CD14-positive monocyte (primary cell): ENCODE measurements at regions not wholly inside any gene's neighbourhood (a gene's known extent, or its start where the extent isn't known, plus 50 kb on each side); places are given as distances from the start of the nearest gene placed in this dataset.

Experiments used
- DNase-seq, 3 donors: peaks; one replicate each; pipeline ENCODE4 v3.0.0-alpha.2; 2011 to 2022
- H2AFZ ChIP-seq: 2 replicates; pipeline ENCODE4 v1.6.0; 2012; ENCODE audit warnings: mild to moderate bottlenecking, low read depth, low read length, inconsistent platforms; ENCODE audit not compliant: insufficient read depth, poor library complexity, severe bottlenecking
- H3K27ac ChIP-seq, 2 donors: 1 replicate in 1 of 2; 2 replicates in 1 of 2; pipeline ENCODE4 v1.5.1; 2012 to 2013; ENCODE audit warnings: low read length in 2 of 2, control low read depth in 1 of 2, inconsistent platforms in 1 of 2, low read depth in 1 of 2, mild to moderate bottlenecking in 1 of 2
- H3K27me3 ChIP-seq, 2 donors: one replicate each; pipeline versions ENCODE4 v1.6.0 to v1.6.1; 2011 to 2013; ENCODE audit warnings: low read length in 2 of 2; ENCODE audit not compliant: control insufficient read depth in 2 of 2, insufficient read depth in 2 of 2
- H3K36me3 ChIP-seq, 2 donors: replicated peaks in 1 of 2; 1 replicate in 1 of 2; 2 replicates in 1 of 2; pipeline versions ENCODE4 v1.5.1 to v1.6.1; 2012 to 2013; ENCODE audit warnings: low read length in 2 of 2, control low read depth in 1 of 2, inconsistent platforms in 1 of 2, mild to moderate bottlenecking in 1 of 2; ENCODE audit not compliant: insufficient read depth in 2 of 2, control insufficient read depth in 1 of 2
- H3K4me1 ChIP-seq, 2 donors: 1 replicate in 1 of 2; 2 replicates in 1 of 2; pipeline versions ENCODE4 v1.5.1 to v1.6.1; 2012 to 2013; ENCODE audit warnings: low read length in 2 of 2, control low read depth in 1 of 2, inconsistent platforms in 1 of 2, mild to moderate bottlenecking in 1 of 2, moderate library complexity in 1 of 2; ENCODE audit not compliant: insufficient read depth in 2 of 2, control insufficient read depth in 1 of 2
- H3K4me2 ChIP-seq: replicated peaks from 2 replicates; pipeline ENCODE3; 2012; ENCODE audit warnings: low read length, moderate library complexity, mild to moderate bottlenecking; ENCODE audit not compliant: poor library complexity, severe bottlenecking; ENCODE audit errors: extremely low read depth
- H3K4me3 ChIP-seq, 3 experiments: fragments of 200-600 bp in 1 of 3; sonication (generic) in 1 of 3; replicated peaks in 1 of 3; 1 replicate in 2 of 3; 2 replicates in 1 of 3; pipeline ENCODE4 v1.5.1; 2011 to 2013; ENCODE audit warnings: low read length in 3 of 3, mild to moderate bottlenecking in 3 of 3, control low read depth in 2 of 3, low read depth in 2 of 3, inconsistent platforms in 1 of 3, moderate library complexity in 1 of 3
- H3K79me2 ChIP-seq: 2 replicates; pipeline ENCODE4 v1.6.0; 2012; ENCODE audit warnings: mild to moderate bottlenecking, control low read depth, inconsistent platforms, low read length, moderate library complexity; ENCODE audit not compliant: insufficient read depth
- H3K9ac ChIP-seq: 2 replicates; pipeline ENCODE4 v1.6.0; 2017; ENCODE audit warnings: low read length, mild to moderate bottlenecking; ENCODE audit not compliant: insufficient read depth, poor library complexity, severe bottlenecking
- H3K9me3 ChIP-seq, 2 donors: replicated peaks in 1 of 2; 1 replicate in 1 of 2; 2 replicates in 1 of 2; pipeline versions ENCODE4 v1.5.1 to v1.6.1; 2012 to 2013; ENCODE audit warnings: low read length in 2 of 2, control low read depth in 1 of 2; ENCODE audit not compliant: control insufficient read depth in 1 of 2, insufficient read depth in 1 of 2
- H4K20me1 ChIP-seq: 2 replicates; pipeline ENCODE4 v1.6.0; 2012; ENCODE audit warnings: mild to moderate bottlenecking, low read length, control low read depth, moderate library complexity; ENCODE audit not compliant: insufficient read depth
- H3K27ac Mint-ChIP-seq, 7 donors: one replicate each; pipeline ENCODE4 v1.8.0; 2020; ENCODE audit warnings: mild to moderate bottlenecking in 7 of 7, mixed read lengths in 7 of 7, moderate library complexity in 6 of 7, inconsistent platforms in 2 of 7
- H3K27me3 Mint-ChIP-seq, 3 donors: one replicate each; pipeline ENCODE4 v1.8.0; 2021 to 2022; ENCODE audit warnings: low read depth in 3 of 3, mild to moderate bottlenecking in 3 of 3, mixed read lengths in 3 of 3, moderate library complexity in 3 of 3, inconsistent platforms in 1 of 3
- H3K36me3 Mint-ChIP-seq, 2 donors: one replicate each; pipeline ENCODE4 v1.8.0; 2020; ENCODE audit warnings: mixed read lengths in 2 of 2, inconsistent platforms in 1 of 2, mild to moderate bottlenecking in 1 of 2
- H3K4me1 Mint-ChIP-seq: one replicate; pipeline ENCODE4 v1.8.0; 2020; ENCODE audit warnings: mild to moderate bottlenecking, mixed read lengths
- H3K4me3 Mint-ChIP-seq, 2 donors: one replicate each; pipeline ENCODE4 v1.8.0; 2020; ENCODE audit warnings: mild to moderate bottlenecking in 2 of 2, mixed read lengths in 2 of 2, moderate library complexity in 1 of 2
- H3K9me3 Mint-ChIP-seq, 7 donors: one replicate each; pipeline ENCODE4 v1.8.0; 2020 to 2022; ENCODE audit warnings: mixed read lengths in 7 of 7, mild to moderate bottlenecking in 6 of 7, moderate library complexity in 6 of 7, inconsistent platforms in 2 of 7
- WGBS: methylation state at CpG from one replicate; pipeline ENCODE4 v1.1.5; 2013; ENCODE audit warnings: missing lambda C conversion rate; ENCODE audit not compliant: insufficient coverage; 5-methylcytosine and 5-hydroxymethylcytosine counted together
- intact Hi-C, 2 donors: fragments of 100-400 bp; cut with micrococcal nuclease; formaldehyde crosslinking; loops; one replicate each; pipeline versions ENCODE4 v1.15.0 to v1.15.1; 2023
- TF ChIP-seq, protein P1 (sequence below): fragments of 200-600 bp; IDR thresholded peaks from one replicate; pipeline ENCODE4 v1.8.0; 2022; ENCODE audit warnings: antibody characterized with exemption, mild to moderate bottlenecking

DNA sequence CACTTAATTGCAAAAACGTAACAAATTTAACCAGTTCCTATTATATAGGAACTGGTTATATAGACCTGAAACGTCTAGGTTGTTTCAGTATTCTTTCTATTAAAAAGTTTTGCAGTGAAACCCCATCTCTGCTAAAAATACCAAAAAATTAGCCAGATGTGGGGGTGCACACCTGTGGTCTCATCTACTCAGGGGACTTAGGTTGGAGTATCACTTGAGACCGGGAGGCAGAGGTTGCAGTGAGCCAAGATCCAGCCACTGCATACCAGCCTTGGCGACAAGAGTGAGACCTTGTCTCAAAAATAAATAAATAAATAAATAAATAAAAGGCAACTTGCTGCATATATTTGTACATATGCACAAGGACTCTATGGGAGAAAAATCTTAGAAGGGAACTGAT is 387.0 kb downstream of the TUSC7 start:
- H2AFZ ChIP-seq: no peak overlapping the region
- H3K9ac ChIP-seq: no peak overlapping the region
- H3K27me3 Mint-ChIP-seq: peaks cover 0 to 3% (median 2%) of the 10 kb centered on the region in 3 donors
- H3K27ac Mint-ChIP-seq: no peak overlapping the region
- no peaks in the 10 kb centered on the region for H3K36me3 Mint-ChIP-seq
- no CpG with 5 or more reads among the region's 4 CpGs for WGBS
- intact Hi-C loops: no loop called here
- H3K9me3 Mint-ChIP-seq: peaks cover 0 to 6% (median 0%) of the 10 kb centered on the region in 7 donors
- H3K4me3 Mint-ChIP-seq: no peak overlapping the region
- H3K27me3 ChIP-seq: no peaks in the 10 kb centered on the region
- H3K36me3 ChIP-seq: no peaks in the 10 kb centered on the region
- H3K4me1 ChIP-seq: no peaks in the 10 kb centered on the region
- H3K79me2 ChIP-seq: no peaks in the 10 kb centered on the region
- H4K20me1 ChIP-seq: no peaks in the 10 kb centered on the region
- H3K4me2 ChIP-seq: no peak overlapping the region
- DNase-seq: no peak
- H3K9me3 ChIP-seq: peaks cover 0 to 9% of the 10 kb centered on the region in 2 donors
- no peak overlapping the region for H3K27ac ChIP-seq
- H3K4me1 Mint-ChIP-seq: no peaks in the 10 kb centered on the region
- H3K4me3 ChIP-seq: no peak overlapping the region
- TF ChIP-seq, protein P1, sequence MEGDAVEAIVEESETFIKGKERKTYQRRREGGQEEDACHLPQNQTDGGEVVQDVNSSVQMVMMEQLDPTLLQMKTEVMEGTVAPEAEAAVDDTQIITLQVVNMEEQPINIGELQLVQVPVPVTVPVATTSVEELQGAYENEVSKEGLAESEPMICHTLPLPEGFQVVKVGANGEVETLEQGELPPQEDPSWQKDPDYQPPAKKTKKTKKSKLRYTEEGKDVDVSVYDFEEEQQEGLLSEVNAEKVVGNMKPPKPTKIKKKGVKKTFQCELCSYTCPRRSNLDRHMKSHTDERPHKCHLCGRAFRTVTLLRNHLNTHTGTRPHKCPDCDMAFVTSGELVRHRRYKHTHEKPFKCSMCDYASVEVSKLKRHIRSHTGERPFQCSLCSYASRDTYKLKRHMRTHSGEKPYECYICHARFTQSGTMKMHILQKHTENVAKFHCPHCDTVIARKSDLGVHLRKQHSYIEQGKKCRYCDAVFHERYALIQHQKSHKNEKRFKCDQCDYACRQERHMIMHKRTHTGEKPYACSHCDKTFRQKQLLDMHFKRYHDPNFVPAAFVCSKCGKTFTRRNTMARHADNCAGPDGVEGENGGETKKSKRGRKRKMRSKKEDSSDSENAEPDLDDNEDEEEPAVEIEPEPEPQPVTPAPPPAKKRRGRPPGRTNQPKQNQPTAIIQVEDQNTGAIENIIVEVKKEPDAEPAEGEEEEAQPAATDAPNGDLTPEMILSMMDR: no peak

GRCh38 chr3:117097351-117097750 is 387.8 kb downstream of the TUSC7 start:
- peaks cover 0 to 9% of the 10 kb centered on the region in 2 donors for H3K9me3 ChIP-seq
- Mint-ChIP-seq H3K9me3 (peaks cover 0 to 6% (median 0%) of the 10 kb centered on the region in 7 donors), H3K36me3 (no peaks in the 10 kb centered on the region), H3K27ac (no peak overlapping the region), H3K4me3 (no peak overlapping the region), H3K4me1 (no peaks in the 10 kb centered on the region), H3K27me3 (peaks cover 0 to 5% (median 2%) of the 10 kb centered on the region in 3 donors)
- H3K36me3 ChIP-seq: no peaks in the 10 kb centered on the region
- no peaks in the 10 kb centered on the region for H3K79me2 ChIP-seq
- intact Hi-C loops: no loop called here
- TF ChIP-seq, protein P1: no peak
- no peak for DNase-seq
- no peaks in the 10 kb centered on the region for H3K27me3 ChIP-seq
- no peak overlapping the region for H3K4me2 ChIP-seq
- H4K20me1 ChIP-seq: no peaks in the 10 kb centered on the region
- H3K4me3 ChIP-seq: no peak overlapping the region
- H3K4me1 ChIP-seq: no peaks in the 10 kb centered on the region
- H3K27ac ChIP-seq: no peak overlapping the region
- H3K9ac ChIP-seq: no peak overlapping the region
- H2AFZ ChIP-seq: no peak overlapping the region
